Mesodermal cell (in vitro differentiated cells): ENCODE measurements at regions not wholly inside any gene's neighbourhood (a gene's known extent, or its start where the extent isn't known, plus 50 kb on each side); places are given as distances from the start of the nearest gene placed in this dataset.

ENCODE experiments used
- H3K27ac ChIP-seq: 2 replicates; pipeline ENCODE4 v1.7.0; 2013; ENCODE audit warnings: mild to moderate bottlenecking, low read depth, low read length, moderate library complexity; ENCODE audit not compliant: severe bottlenecking
- H3K36me3 ChIP-seq: 2 replicates; pipeline ENCODE4 v1.7.1; 2013; ENCODE audit warnings: mild to moderate bottlenecking, low read length, moderate library complexity; ENCODE audit not compliant: control insufficient read depth, insufficient read depth
- H3K4me1 ChIP-seq: one replicate; pipeline ENCODE4 v1.7.1; 2013; ENCODE audit warnings: mild to moderate bottlenecking, low read length; ENCODE audit not compliant: insufficient read depth, control insufficient read depth, poor library complexity, severe bottlenecking
- H3K4me3 ChIP-seq: 2 replicates; pipeline ENCODE4 v1.7.0; 2013; ENCODE audit warnings: low read length, control low read depth, mild to moderate bottlenecking; ENCODE audit not compliant: insufficient read depth, poor library complexity, severe bottlenecking; ENCODE audit errors: extremely low read depth
- H3K9me3 ChIP-seq: 2 replicates; pipeline ENCODE4 v1.7.1; 2013; ENCODE audit warnings: mild to moderate bottlenecking, low read length, moderate library complexity; ENCODE audit not compliant: control insufficient read depth
- whole genome bisulfite sequencing, 2 experiments: methylation state at CpG; one replicate each; pipeline ENCODE4 v1.1.5; 2013; ENCODE audit warnings: missing lambda C conversion rate in 2 of 2; ENCODE audit not compliant: insufficient coverage in 2 of 2; 5-methylcytosine and 5-hydroxymethylcytosine counted together

- Histone ChIP-seq H3K36me3 (no peaks in the 10 kb centered on the region), H3K9me3 (no peaks in the 10 kb centered on the region), H3K4me1 (no peaks in the 10 kb centered on the region), H3K27ac (no peak overlapping the region), H3K4me3 (no peak overlapping the region)
- 80 to 87% methylated on average over 6 of the region's 6 CpGs for WGBS, 2 experiments
Measured at GRCh38 chr14:83826838-83827237, 1703.1 kb upstream of the FLRT2 start.

DNA sequence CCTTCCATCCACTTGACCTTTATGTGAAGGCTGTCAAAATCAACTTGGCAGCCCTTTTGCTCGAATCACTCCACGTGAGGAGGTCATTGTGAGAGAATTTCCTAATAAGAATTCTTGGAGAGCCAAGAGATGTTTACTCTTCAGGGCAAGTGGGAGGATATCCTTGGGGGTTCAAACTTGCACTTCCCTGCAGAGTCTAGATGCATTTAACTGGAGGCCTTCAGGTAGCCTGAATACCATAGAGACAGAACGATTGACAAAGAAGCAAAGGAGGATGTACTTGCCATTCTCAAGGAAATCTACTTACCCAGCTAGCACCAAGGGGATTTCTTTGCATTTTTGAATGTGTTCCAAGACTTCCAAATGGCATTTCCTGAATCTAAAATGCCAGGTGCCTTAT, 1702.6 kb upstream of the FLRT2 start:
- H3K9me3 ChIP-seq: no peaks in the 10 kb centered on the region
- H3K4me3 ChIP-seq: no peak overlapping the region
- H3K4me1 ChIP-seq: no peaks in the 10 kb centered on the region
- H3K27ac ChIP-seq: no peak overlapping the region
- no peaks in the 10 kb centered on the region for H3K36me3 ChIP-seq
- WGBS, 2 experiments: 66 to 92% methylated on average over 2 to 3 of the region's 3 CpGs

GRCh38 chr14:83828406-83828805, 1701.5 kb upstream of the FLRT2 start:
- no CpG with 5 or more reads among the region's 2 CpGs for WGBS, 2 experiments
- H3K9me3 ChIP-seq: no peaks in the 10 kb centered on the region
- H3K36me3 ChIP-seq: no peaks in the 10 kb centered on the region
- no peak overlapping the region for H3K27ac ChIP-seq
- no peak overlapping the region for H3K4me3 ChIP-seq
- no peaks in the 10 kb centered on the region for H3K4me1 ChIP-seq

DNA sequence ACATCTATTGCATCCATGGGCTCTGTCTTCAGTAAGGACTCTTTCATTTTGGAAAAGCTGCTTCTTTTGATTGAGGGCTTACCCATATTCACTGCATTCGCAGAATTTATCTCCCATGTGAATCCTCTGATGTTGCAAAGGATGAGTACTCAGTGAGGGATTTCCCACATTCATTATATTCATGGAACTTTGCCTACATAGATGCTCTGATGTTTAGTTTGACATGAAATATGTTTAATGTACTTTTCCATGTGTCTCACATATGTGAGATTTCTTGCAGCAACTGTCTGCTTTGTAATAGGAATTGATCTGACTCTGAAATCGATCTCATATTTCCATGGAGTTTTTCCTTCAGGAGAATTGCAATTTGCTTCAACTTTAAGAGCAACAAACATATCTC, 1699.6 kb upstream of the FLRT2 start:
- 75 to 89% methylated on average over 1 of the region's 2 CpGs for WGBS, 2 experiments
- no peak overlapping the region for H3K4me3 ChIP-seq
- no peaks in the 10 kb centered on the region for H3K36me3 ChIP-seq
- no peaks in the 10 kb centered on the region for H3K4me1 ChIP-seq
- H3K27ac ChIP-seq: no peak overlapping the region
- H3K9me3 ChIP-seq: no peaks in the 10 kb centered on the region

- Histone ChIP-seq H3K4me1 (no peaks in the 10 kb centered on the region), H3K27ac (no peak overlapping the region), H3K36me3 (no peaks in the 10 kb centered on the region), H3K9me3 (no peaks in the 10 kb centered on the region), H3K4me3 (no peak overlapping the region)
- 78 to 94% methylated on average over 3 of the region's 3 CpGs for WGBS, 2 experiments
Measured at GRCh38 chr14:83838226-83838625, 1691.7 kb upstream of the FLRT2 start.

DNA sequence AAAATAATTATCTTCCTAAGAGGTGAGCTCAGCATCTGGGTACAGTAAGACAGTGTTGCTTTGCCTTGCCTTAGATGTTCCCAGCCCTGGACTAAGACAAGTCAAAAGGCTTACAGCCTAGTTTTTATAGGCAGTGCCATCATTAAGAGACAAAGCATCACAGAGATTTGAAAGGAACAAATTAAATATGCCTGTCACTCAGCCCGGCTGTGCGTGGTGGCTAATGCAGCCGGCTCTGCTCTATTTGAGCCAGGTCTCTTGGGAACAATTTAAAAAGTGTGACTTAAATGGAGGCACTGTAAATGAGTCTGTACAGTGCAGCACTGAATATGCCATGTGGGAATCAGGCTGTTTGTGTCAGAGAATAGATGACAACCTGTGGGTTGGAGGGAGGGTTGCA, 1687.4 kb upstream of the FLRT2 start:
- Histone ChIP-seq H3K4me3 (no peak overlapping the region), H3K36me3 (no peaks in the 10 kb centered on the region), H3K4me1 (no peaks in the 10 kb centered on the region), H3K9me3 (no peaks in the 10 kb centered on the region), H3K27ac (no peak overlapping the region)
- WGBS, 2 experiments: 89 to 100% methylated on average over 3 of the region's 3 CpGs

GRCh38 chr14:83847102-83847501, 1682.8 kb upstream of the FLRT2 start:
- WGBS, 2 experiments: no CpG with 5 or more reads among the region's 1 CpG
- Histone ChIP-seq H3K36me3 (no peaks in the 10 kb centered on the region), H3K9me3 (no peaks in the 10 kb centered on the region), H3K4me3 (no peak overlapping the region), H3K27ac (no peak overlapping the region), H3K4me1 (no peaks in the 10 kb centered on the region)

DNA sequence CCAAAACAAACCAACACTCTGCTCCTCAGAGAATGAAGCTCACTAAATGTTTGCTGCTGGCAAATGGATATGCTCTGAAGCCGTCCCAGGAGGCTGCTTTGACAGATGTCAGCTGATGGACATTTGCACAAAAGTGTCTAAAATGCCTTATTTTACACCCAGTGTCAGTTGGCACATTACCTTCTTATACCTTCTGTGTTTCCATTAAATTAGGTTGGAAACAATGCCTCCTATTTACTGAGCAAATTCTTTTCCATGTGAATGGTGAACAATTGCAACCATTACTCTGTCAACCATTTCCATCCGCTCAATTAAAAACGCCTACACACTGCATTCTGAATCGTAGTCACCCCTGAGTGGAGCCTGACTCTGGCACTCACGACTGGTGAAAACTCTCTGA, 1679.9 kb upstream of the FLRT2 start:
- WGBS, 2 experiments: 89 to 100% methylated on average over 2 to 5 of the region's 5 CpGs
- Histone ChIP-seq H3K4me3 (no peak overlapping the region), H3K27ac (no peak overlapping the region)

GRCh38 chr14:83856334-83856733, 1673.6 kb upstream of the FLRT2 start:
- no CpG with 5 or more reads among the region's 3 CpGs for WGBS, 2 experiments
- Histone ChIP-seq H3K4me1 (no peaks in the 10 kb centered on the region), H3K27ac (no peak overlapping the region), H3K9me3 (no peaks in the 10 kb centered on the region), H3K36me3 (no peaks in the 10 kb centered on the region), H3K4me3 (no peak overlapping the region)

More for the DNA sequence above, 1679.9 kb upstream of the FLRT2 start:
- H3K9me3 ChIP-seq: no peaks in the 10 kb centered on the region
- H3K4me1 ChIP-seq: no peaks in the 10 kb centered on the region
- H3K36me3 ChIP-seq: no peaks in the 10 kb centered on the region

- 76 to 86% methylated on average over 3 to 4 of the region's 5 CpGs for WGBS, 2 experiments
- no peak overlapping the region for H3K4me3 ChIP-seq
- no peaks in the 10 kb centered on the region for H3K4me1 ChIP-seq
- no peaks in the 10 kb centered on the region for H3K36me3 ChIP-seq
- H3K27ac ChIP-seq: no peak overlapping the region
- H3K9me3 ChIP-seq: no peaks in the 10 kb centered on the region
Measured at GRCh38 chr14:83860631-83861155, 1669.3 kb upstream of the FLRT2 start.

DNA sequence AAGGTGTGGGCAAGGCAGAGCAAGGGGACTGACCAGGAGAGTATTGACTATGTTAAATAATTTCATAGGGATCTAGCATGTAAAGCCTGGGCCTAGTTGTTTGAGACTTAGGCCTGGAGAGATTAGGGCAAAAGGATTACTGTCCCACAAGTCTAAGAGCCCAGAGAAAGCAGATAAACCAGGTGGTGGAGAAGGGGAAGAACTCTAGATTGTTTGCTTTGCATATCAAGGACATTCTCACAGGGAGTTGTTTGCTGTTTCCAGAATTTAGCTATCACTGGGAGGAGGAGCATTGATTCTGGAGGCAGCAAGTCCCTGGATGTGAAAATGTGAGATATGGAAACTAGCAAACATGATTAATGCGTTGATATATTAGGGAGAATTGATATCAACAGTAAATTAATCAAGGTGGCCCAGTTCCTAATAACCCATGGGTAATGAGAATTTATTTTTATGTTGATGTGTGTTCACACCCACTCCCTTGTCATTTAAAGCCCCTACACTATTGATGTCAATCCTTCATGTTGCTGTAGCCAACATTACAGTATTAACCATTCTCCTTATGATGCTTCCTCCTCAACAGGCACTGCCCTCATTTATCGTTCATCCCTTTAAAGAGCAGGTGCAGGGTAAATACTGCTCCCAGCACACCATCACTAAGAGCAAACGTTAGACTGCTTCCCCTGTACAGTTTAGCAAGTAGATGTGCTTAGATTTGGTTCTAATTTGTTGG, 1666.7 kb upstream of the FLRT2 start:
- Histone ChIP-seq H3K4me1 (no peaks in the 10 kb centered on the region), H3K4me3 (no peak overlapping the region), H3K36me3 (no peaks in the 10 kb centered on the region), H3K9me3 (no peaks in the 10 kb centered on the region), H3K27ac (no peak overlapping the region)
- WGBS, 2 experiments: 100% methylated on average over 1 of the region's 3 CpGs; no CpG with 5 or more reads in 1 of the 2 experiments
